Activated CD4-positive, alpha-beta T cell treated with anti-CD3 and anti-CD28 coated beads for 48 hours (primary cell): ENCODE measurements at regions not wholly inside any gene's neighbourhood (a gene's known extent, or its start where the extent isn't known, plus 50 kb on each side); places are given as distances from the start of the nearest gene placed in this dataset.

ENCODE experiments used
- DNase-seq: peaks from one replicate; pipeline ENCODE4 v3.0.0-alpha.2; 2020

DNA sequence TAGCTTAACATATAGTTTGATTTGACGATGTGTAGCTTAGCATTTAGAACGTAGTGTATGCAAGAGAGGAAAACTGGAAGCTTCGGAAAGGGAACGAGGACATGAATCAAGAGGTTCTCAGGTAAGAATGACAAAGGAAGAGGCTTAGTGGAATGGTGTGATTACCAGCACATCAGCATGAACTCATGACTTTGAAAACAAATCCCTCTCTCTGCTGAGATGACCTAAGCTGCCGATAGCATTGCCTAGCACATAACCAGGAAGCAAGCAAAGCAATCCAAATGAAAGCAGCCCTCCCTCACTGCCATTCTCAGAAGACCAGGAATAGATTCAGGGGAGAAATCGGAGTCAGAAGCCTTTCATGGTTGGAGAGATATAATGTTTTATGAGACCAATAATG, 51.3 kb upstream of the CCL1 start:
- no peak for DNase-seq

DNA sequence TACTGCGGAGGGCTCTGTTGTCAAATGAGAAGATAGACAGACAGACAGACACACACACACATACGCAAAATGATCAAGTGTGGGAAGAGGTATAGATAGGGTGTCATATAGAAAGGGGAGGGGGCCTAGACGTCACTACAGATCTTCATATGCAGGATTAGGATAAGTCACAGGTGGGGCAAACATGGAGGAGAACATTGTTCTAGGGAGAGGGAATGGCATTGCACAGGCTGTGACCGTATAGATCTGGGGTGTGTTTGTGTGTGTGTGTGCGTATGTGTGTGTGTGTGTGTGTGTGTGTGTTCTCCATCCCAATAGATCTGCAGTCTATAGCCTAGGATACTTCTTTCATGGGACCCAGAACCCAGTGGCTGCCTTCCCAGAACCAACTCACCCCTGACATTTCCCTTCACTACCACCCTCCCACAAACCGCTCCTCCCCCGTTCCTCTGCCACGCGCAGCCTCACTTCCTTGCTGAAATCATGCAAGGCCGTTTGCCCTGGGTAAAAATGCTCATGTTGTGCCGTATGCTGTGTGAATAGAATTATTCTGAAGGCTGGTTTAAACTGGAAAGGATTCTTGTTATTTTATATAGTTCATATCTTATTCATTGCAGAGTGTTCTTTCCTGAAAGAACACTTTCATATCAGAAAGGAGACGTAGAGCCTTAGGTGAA, 50.5 kb upstream of the CCL1 start:
- DNase-seq, result no peak

DNA sequence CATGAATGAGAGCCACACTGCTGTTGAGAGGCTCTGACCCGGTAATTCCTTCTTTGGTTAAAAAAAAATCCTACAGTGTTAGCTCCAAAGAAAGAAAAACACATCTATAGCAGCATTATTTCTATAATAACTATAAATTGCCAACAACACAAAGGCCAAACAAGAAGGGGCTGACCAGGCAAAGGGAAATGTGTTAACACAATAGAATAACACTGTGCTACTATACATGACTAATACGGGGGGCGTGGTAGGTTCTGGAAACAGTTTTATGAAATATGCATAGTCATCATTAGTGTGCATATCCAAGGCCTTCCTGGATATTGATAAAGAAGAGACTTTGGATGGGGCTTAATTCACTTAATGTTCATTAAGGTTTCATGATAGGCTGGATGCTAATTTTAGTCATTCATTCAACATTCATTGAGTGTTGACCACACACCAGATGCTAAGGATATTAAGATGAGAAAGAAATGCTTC, 50.0 kb upstream of the CCL1 start:
- DNase-seq, result no peak
